ENCODE measurements at regions not wholly inside any gene's neighbourhood (a gene's known extent, or its start where the extent isn't known, plus 50 kb on each side); places are given as distances from the start of the nearest gene placed in this dataset.

DNA sequence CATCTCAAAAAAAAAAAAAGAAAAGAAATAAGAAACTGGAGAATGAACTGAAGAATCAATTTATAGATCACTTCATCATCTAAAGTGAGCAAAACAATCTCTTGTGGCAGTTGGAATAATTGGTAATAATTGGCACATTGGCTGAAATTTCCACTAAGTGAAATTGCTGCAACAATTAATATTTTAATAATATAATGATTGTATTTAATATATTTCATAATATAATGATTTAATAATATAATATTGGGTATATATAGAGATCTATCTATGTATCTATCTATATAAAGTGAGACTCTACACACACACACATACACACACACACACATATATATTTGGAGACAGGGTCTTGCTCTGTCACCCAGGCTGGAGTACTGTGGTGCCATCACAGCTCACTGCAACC, 81.2 kb upstream of the PRICKLE1 start:
- Histone ChIP-seq H3K27ac (ENCODE audit: low read length) (no peak overlapping the region), H3K36me3 (ENCODE audit: control insufficient read depth in 2 of 2, insufficient read depth in 2 of 2, low read length in 2 of 2) (no peaks in the 10 kb centered on the region), H3K9me3 (ENCODE audit: control insufficient read depth in 2 of 2, low read length in 2 of 2) (no peaks in the 10 kb centered on the region), H3K4me3 (ENCODE audit: low read length in 2 of 2) (no peak overlapping the region), H3K9ac (ENCODE audit: low read length in 2 of 2) (no peak overlapping the region), H3K4me1 (ENCODE audit: control insufficient read depth, insufficient read depth, low read length) (no peaks in the 10 kb centered on the region), H3K27me3 (ENCODE audit: control insufficient read depth in 1 of 2, insufficient read depth in 2 of 2, low read length in 2 of 2) (no peaks in the 10 kb centered on the region)

DNA sequence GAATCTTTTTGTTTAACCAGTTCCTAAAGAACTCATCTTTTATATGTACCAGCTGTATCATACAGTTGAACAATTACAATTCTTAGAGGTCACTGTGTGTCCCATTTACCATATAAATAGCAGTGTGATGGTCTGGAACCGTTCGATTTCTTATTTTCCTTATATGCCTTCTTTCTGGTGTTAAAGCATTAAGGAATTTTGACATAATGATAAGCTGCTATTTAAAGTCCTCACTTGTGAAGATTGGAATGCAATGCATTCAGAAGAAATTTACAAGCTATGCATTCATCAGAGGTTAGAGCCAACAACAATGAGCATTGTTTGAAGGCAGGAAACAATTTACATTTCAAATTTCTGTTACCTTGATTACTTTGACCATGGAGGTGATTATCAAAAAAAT, 80.0 kb upstream of the PRICKLE1 start:
- Histone ChIP-seq H3K4me3 (ENCODE audit: low read length in 2 of 2) (no peak overlapping the region), H3K4me1 (ENCODE audit: control insufficient read depth, insufficient read depth, low read length) (no peaks in the 10 kb centered on the region), H3K9me3 (ENCODE audit: control insufficient read depth in 2 of 2, low read length in 2 of 2) (no peaks in the 10 kb centered on the region), H3K36me3 (ENCODE audit: control insufficient read depth in 2 of 2, insufficient read depth in 2 of 2, low read length in 2 of 2) (no peaks in the 10 kb centered on the region), H3K27ac (ENCODE audit: low read length) (no peak overlapping the region), H3K27me3 (ENCODE audit: control insufficient read depth in 1 of 2, insufficient read depth in 2 of 2, low read length in 2 of 2) (no peaks in the 10 kb centered on the region), H3K9ac (ENCODE audit: low read length in 2 of 2) (no peak overlapping the region)

DNA sequence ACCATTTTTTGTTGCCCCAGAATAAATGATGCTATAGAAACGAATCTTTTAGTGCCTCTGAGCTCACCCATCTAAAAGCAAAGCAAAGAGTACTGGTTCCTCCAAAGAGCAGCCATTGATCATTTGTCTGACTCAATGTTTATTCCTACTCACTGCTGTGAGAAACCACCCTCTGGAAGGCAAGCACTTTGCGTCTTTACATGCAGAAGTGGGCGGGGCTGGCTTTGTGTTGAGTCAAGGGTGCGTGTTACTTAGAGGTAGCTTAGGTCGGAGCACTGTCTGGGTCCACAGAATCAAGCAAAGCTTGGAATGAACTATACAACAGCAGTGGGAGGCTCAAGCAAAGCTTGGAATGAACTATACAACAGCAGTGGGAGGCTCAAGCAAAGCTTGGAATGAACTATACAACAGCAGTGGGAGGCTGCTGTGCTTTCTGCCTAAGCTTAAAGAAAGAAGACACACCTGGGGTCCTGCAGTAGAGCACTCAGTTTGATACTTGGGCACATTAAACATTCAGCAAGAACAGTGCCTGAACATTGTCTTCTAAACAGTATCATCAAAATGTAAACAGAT, 77.2 kb upstream of the PRICKLE1 start:
- no peak overlapping the region for H3K4me3 ChIP-seq (ENCODE audit: low read length in 2 of 2)
- H3K4me1 ChIP-seq (ENCODE audit: control insufficient read depth, insufficient read depth, low read length) = no peaks in the 10 kb centered on the region
- no peak overlapping the region for H3K9ac ChIP-seq (ENCODE audit: low read length in 2 of 2)
- no peaks in the 10 kb centered on the region for H3K9me3 ChIP-seq (ENCODE audit: control insufficient read depth in 2 of 2, low read length in 2 of 2)
- H3K36me3 ChIP-seq (ENCODE audit: control insufficient read depth in 2 of 2, insufficient read depth in 2 of 2, low read length in 2 of 2) = no peaks in the 10 kb centered on the region
- H3K27ac ChIP-seq (ENCODE audit: low read length) = no peak overlapping the region
- H3K27me3 ChIP-seq (ENCODE audit: control insufficient read depth in 1 of 2, insufficient read depth in 2 of 2, low read length in 2 of 2) = no peaks in the 10 kb centered on the region

DNA sequence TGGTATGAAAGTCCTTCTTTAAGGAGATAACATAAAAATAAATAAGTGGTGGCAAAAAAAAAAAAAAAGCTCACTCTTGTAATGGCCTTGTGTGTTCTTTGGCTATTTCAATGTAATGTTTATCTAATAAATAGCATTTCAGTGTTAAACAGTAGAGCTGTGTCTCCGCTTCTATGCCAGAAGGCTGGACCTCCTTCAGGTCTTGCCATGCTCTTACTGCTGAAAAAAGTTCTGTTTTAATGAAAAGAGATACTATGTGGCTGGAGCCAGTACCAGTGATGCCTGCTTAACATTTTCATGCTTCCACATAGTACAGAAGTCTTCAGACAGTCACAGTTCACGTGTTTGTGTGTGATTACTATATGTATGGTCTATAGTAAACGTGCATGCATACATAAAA, 74.1 kb upstream of the PRICKLE1 start:
- H3K27me3 ChIP-seq (ENCODE audit: control insufficient read depth in 1 of 2, insufficient read depth in 2 of 2, low read length in 2 of 2) = no peaks in the 10 kb centered on the region
- no peak overlapping the region for H3K4me3 ChIP-seq (ENCODE audit: low read length in 2 of 2)
- H3K36me3 ChIP-seq (ENCODE audit: control insufficient read depth in 2 of 2, insufficient read depth in 2 of 2, low read length in 2 of 2) = no peaks in the 10 kb centered on the region
- H3K9ac ChIP-seq (ENCODE audit: low read length in 2 of 2) = no peak overlapping the region
- no peak overlapping the region for H3K27ac ChIP-seq (ENCODE audit: low read length)
- H3K9me3 ChIP-seq (ENCODE audit: control insufficient read depth in 2 of 2, low read length in 2 of 2) = no peaks in the 10 kb centered on the region
- H3K4me1 ChIP-seq (ENCODE audit: control insufficient read depth, insufficient read depth, low read length) = no peaks in the 10 kb centered on the region

DNA sequence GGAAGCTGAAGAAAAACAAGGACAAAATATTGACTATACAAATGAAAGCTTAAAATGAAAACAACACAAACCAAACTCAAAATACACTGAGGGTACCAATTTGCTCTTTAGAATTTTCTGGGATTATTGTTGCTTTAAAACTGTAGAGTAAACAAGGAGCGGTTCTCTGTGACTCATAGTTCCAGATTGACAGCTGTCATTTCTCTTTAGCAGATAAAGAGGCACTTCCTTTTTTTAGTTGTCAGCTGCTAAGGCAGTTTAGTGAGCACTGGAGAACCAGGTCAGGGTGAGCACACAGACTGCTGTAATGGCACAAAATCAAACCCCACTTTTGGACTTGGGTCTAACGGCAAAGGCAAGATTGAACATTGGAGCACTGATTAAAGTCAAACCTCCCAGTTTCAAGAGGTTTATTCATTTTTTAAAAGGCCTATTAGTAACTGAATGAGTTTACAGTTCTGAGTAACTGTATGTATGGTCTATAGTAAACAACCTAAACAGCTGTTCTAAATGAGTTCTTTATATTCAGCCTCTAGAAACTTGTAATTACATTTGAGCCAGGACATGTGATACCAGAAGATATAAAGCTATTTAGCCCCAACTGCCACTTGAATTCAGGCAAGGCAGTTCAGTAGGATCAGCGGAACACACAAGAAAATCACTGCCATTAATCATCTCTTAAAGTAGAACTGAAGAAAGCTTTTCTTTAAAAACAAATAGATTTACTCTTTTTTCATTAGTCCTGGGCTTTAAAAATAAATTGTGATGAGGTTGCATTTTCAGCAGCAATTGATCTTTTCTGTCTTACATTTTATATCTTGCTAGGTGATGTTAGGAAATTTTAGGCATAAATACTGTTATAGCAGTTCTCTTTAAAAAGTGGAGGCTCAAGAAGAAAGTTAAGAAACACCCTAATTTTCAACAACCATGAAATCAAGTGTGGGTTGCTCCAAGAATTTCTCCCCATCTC, 71.7 kb upstream of the PRICKLE1 start:
- Histone ChIP-seq H3K9ac (ENCODE audit: low read length in 2 of 2) (no peak overlapping the region), H3K4me3 (ENCODE audit: low read length in 2 of 2) (no peak overlapping the region), H3K36me3 (ENCODE audit: control insufficient read depth in 2 of 2, insufficient read depth in 2 of 2, low read length in 2 of 2) (no peaks in the 10 kb centered on the region), H3K27ac (ENCODE audit: low read length) (no peak overlapping the region), H3K27me3 (ENCODE audit: control insufficient read depth in 1 of 2, insufficient read depth in 2 of 2, low read length in 2 of 2) (no peaks in the 10 kb centered on the region), H3K9me3 (ENCODE audit: control insufficient read depth in 2 of 2, low read length in 2 of 2) (no peaks in the 10 kb centered on the region), H3K4me1 (ENCODE audit: control insufficient read depth, insufficient read depth, low read length) (no peaks in the 10 kb centered on the region)

DNA sequence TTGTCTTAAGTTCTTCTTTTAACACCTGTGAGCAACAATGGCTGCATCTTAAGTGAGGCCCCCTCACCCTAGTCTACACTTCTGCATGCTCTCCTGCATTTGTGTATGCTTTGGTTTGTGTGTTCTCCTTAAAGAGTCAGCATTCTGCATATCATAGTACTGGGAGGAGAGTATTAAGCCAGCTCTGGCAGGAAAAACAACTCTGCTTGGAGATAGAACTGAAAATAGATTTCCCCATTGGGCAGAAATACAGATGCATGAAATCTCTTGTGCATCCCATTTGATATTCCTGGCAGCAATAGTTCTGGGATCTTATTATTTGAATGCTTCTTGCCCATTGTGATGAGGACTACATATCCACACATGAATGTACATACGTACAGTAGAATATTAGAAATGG, 70.6 kb upstream of the PRICKLE1 start:
- H3K4me3 ChIP-seq (ENCODE audit: low read length in 2 of 2) = no peak overlapping the region
- no peaks in the 10 kb centered on the region for H3K36me3 ChIP-seq (ENCODE audit: control insufficient read depth in 2 of 2, insufficient read depth in 2 of 2, low read length in 2 of 2)
- H3K27ac ChIP-seq (ENCODE audit: low read length) = no peak overlapping the region
- no peak overlapping the region for H3K9ac ChIP-seq (ENCODE audit: low read length in 2 of 2)
- no peaks in the 10 kb centered on the region for H3K9me3 ChIP-seq (ENCODE audit: control insufficient read depth in 2 of 2, low read length in 2 of 2)
- H3K4me1 ChIP-seq (ENCODE audit: control insufficient read depth, insufficient read depth, low read length) = no peaks in the 10 kb centered on the region
- no peaks in the 10 kb centered on the region for H3K27me3 ChIP-seq (ENCODE audit: control insufficient read depth in 1 of 2, insufficient read depth in 2 of 2, low read length in 2 of 2)

DNA sequence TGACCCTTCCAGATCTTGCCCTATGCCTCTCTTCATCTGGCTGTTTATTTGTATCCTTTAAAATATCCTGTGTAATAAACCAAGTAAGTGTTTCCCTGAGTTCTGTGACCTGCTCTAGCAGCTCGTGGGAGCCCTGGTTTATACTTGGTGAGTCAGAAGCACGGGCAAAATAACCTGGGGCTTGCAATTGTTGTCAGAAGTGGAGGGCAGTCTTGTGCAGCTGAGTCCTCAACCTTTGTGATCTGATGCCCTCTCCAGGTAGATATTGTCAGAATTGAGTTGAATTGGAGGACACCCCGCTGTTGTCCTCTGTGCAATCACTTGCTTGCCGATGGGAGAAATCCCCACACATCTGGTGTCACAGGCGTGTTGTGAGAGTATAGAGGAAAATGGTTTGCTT, 62.5 kb upstream of the PRICKLE1 start:
- H3K27me3 ChIP-seq (ENCODE audit: control insufficient read depth in 1 of 2, insufficient read depth in 2 of 2, low read length in 2 of 2) = no peaks in the 10 kb centered on the region
- no peak overlapping the region for H3K4me3 ChIP-seq (ENCODE audit: low read length in 2 of 2)
- no peak overlapping the region for H3K27ac ChIP-seq (ENCODE audit: low read length)
- H3K9ac ChIP-seq (ENCODE audit: low read length in 2 of 2) = no peak overlapping the region
- H3K9me3 ChIP-seq (ENCODE audit: control insufficient read depth in 2 of 2, low read length in 2 of 2) = no peaks in the 10 kb centered on the region
- H3K4me1 ChIP-seq (ENCODE audit: control insufficient read depth, insufficient read depth, low read length) = no peaks in the 10 kb centered on the region
- H3K36me3 ChIP-seq (ENCODE audit: control insufficient read depth in 2 of 2, insufficient read depth in 2 of 2, low read length in 2 of 2) = no peaks in the 10 kb centered on the region

DNA sequence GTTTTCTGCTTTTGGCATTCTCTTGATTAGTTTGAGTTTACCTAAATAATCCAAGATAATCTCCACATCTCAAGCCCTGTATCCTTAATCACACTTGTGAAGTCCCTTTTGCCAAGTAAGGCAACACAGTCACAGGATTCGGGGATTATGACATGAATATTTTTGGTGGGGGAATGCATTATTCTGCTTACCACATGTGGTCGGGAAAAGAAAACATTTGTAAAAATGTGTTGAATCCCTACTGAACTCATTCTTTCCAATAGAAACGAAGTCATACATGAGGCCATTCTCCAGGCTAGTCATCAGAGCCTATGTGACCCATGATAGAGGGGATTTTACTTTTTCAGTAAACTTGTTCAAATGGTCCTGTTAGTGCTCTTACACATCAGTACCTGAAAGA, 58.5 kb upstream of the PRICKLE1 start:
- no peak overlapping the region for H3K9ac ChIP-seq (ENCODE audit: low read length in 2 of 2)
- H3K4me3 ChIP-seq (ENCODE audit: low read length in 2 of 2) = no peak overlapping the region
- H3K36me3 ChIP-seq (ENCODE audit: control insufficient read depth in 2 of 2, insufficient read depth in 2 of 2, low read length in 2 of 2) = no peaks in the 10 kb centered on the region
- no peak overlapping the region for H3K27ac ChIP-seq (ENCODE audit: low read length)
- no peaks in the 10 kb centered on the region for H3K9me3 ChIP-seq (ENCODE audit: control insufficient read depth in 2 of 2, low read length in 2 of 2)
- H3K4me1 ChIP-seq (ENCODE audit: control insufficient read depth, insufficient read depth, low read length) = no peaks in the 10 kb centered on the region
- H3K27me3 ChIP-seq (ENCODE audit: control insufficient read depth in 1 of 2, insufficient read depth in 2 of 2, low read length in 2 of 2) = no peaks in the 10 kb centered on the region

DNA sequence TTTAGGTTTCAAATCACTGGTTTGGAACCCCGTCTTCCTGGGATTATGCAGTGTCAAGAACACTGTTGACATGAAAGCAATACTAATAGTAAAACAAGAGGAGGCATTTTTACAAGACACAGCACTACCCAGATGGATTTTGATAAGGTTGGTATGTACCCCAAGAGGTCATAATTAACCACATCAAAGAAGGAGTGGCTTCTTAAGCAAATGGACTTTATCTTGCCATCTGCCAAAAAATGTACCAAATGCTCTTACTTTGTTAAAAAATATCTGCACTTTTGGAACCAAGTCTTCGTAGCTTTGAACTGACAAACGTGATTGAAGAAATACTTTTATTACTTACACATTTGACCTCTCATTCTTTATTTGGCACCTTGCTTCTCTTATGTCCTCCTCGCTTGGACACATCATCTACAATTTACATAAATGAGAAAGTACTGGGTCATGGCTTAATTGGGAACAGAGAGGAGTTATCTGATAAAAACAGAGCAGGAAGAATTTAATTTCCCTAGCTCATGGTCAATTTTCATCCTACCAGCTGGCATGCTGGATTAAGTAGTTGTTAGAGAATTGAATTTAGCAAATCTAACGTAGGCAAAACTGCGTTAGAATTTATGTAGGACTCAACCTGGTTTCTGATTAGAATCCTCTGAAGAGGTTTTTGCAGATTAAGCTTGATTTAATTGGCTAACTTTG, 54.5 kb upstream of the PRICKLE1 start:
- Histone ChIP-seq H3K9me3 (ENCODE audit: control insufficient read depth in 2 of 2, low read length in 2 of 2) (no peaks in the 10 kb centered on the region), H3K27me3 (ENCODE audit: control insufficient read depth in 1 of 2, insufficient read depth in 2 of 2, low read length in 2 of 2) (no peaks in the 10 kb centered on the region), H3K36me3 (ENCODE audit: control insufficient read depth in 2 of 2, insufficient read depth in 2 of 2, low read length in 2 of 2) (no peaks in the 10 kb centered on the region), H3K4me3 (ENCODE audit: low read length in 2 of 2) (no peak overlapping the region), H3K9ac (ENCODE audit: low read length in 2 of 2) (no peak overlapping the region), H3K4me1 (ENCODE audit: control insufficient read depth, insufficient read depth, low read length) (no peaks in the 10 kb centered on the region), H3K27ac (ENCODE audit: low read length) (no peak overlapping the region)

DNA sequence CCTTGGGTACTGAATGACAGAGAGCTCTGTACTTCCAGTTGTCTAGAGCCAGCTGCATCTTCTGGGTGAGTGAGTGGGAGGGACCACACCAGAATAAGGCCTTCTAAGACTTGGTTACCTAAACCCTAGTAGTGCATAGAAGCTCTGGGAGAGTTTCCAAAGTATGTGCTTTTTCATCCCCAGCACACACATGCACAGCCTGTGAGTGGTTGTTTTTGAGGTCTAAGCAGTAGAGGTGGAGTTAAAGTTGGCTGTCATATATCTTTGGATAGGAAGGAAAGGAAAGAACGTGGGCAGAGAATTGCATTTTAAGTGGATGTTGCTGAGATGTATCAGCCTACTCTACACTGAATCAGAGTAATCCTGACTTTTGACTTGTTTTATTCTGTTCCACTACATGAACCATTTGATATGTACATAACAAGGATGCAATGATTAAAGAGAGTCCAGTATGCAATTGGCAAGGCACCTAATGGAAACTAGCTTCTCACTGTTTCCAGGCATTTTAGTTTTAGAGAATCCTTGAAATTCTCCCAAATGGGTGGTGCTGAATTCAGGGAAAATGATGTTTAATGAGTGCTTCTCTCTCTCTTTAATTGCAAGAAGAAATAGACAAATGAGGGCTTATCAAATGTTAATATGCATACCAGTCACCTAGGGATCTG, 51.8 kb upstream of the PRICKLE1 start:
- no peaks in the 10 kb centered on the region for H3K9me3 ChIP-seq (ENCODE audit: control insufficient read depth in 2 of 2, low read length in 2 of 2)
- no peaks in the 10 kb centered on the region for H3K4me1 ChIP-seq (ENCODE audit: control insufficient read depth, insufficient read depth, low read length)
- H3K27me3 ChIP-seq (ENCODE audit: control insufficient read depth in 1 of 2, insufficient read depth in 2 of 2, low read length in 2 of 2) = no peaks in the 10 kb centered on the region
- H3K4me3 ChIP-seq (ENCODE audit: low read length in 2 of 2) = no peak overlapping the region
- H3K36me3 ChIP-seq (ENCODE audit: control insufficient read depth in 2 of 2, insufficient read depth in 2 of 2, low read length in 2 of 2) = no peaks in the 10 kb centered on the region
- H3K27ac ChIP-seq (ENCODE audit: low read length) = no peak overlapping the region
- H3K9ac ChIP-seq (ENCODE audit: low read length in 2 of 2) = no peak overlapping the region
